Neural crest cell (in vitro differentiated cells): ENCODE measurements at regions not wholly inside any gene's neighbourhood (a gene's known extent, or its start where the extent isn't known, plus 50 kb on each side); places are given as distances from the start of the nearest gene placed in this dataset.
A peak's percentile ranks its signal among the peaks of the same experiment; 100 is the strongest.
"Not testable (repeated sequence)": the region's sequence is repeated elsewhere in the genome, so short reads cannot be mapped to it uniquely, and the experiment has no call there.

Source experiments
- DNase-seq: peaks from one replicate; pipeline ENCODE4 v3.0.0; 2021; ENCODE audit warnings: low read depth, mixed read lengths, low spot score
- H3K27ac Mint-ChIP-seq: one replicate; pipeline ENCODE4 v1.8.0; 2021; ENCODE audit warnings: mild to moderate bottlenecking, mixed read lengths; ENCODE audit not compliant: unreplicated experiment
- H3K27me3 Mint-ChIP-seq: 2 replicates; pipeline ENCODE4 v1.8.0; 2021; ENCODE audit warnings: low read depth, mild to moderate bottlenecking, mixed read lengths
- H3K36me3 Mint-ChIP-seq: 2 replicates; pipeline ENCODE4 v1.8.0; 2021; ENCODE audit warnings: low read depth, mild to moderate bottlenecking, mixed read lengths
- H3K4me1 Mint-ChIP-seq: 2 replicates; pipeline ENCODE4 v1.8.0; 2021; ENCODE audit warnings: mixed read lengths
- H3K4me3 Mint-ChIP-seq: one replicate; pipeline ENCODE4 v1.8.0; 2021; ENCODE audit warnings: mild to moderate bottlenecking, mixed read lengths
- H3K9me3 Mint-ChIP-seq: 2 replicates; pipeline ENCODE4 v1.8.0; 2021; ENCODE audit warnings: mixed read lengths
- TF ChIP-seq, protein P1 (sequence below): fragments of 200-600 bp; sonication (generic); conservative IDR thresholded peaks from 2 replicates; pipeline ENCODE4 v1.5.0; 2021; ENCODE audit warnings: antibody characterized with exemption, mild to moderate bottlenecking

DNA sequence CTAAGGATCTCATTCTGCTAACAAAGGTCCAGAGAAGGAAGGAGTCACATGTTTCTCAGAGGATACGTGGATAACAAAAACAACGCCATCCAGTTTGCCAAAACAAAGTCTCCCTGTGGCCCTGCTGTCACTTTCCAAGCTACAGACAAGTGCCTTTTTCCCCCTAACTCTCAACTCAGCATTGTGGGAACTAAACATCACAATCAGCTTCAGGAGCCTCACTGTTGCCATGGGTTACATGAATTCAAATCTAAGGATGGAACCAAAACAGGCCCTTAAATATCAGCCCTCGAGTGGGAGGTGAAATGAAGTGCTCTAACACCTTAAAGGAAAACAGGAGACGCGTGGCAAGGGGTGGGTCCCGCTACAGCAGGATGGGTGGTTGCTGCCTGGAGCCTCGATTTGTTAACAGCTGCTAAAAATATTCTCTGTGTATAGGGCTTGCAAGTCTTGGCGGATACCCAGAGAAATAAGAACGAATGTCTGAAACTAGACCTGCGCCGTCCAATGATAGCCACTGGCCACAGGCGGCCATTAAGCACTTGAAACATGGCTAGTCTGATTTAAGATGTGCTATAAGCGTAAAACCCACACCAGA is 66.4 kb upstream of the SOD1 start:
- H3K9me3 Mint-ChIP-seq = no peaks in the 10 kb centered on the region
- no peaks in the 10 kb centered on the region for H3K36me3 Mint-ChIP-seq
- H3K4me3 Mint-ChIP-seq = no peak overlapping the region
- TF ChIP-seq, protein P1, sequence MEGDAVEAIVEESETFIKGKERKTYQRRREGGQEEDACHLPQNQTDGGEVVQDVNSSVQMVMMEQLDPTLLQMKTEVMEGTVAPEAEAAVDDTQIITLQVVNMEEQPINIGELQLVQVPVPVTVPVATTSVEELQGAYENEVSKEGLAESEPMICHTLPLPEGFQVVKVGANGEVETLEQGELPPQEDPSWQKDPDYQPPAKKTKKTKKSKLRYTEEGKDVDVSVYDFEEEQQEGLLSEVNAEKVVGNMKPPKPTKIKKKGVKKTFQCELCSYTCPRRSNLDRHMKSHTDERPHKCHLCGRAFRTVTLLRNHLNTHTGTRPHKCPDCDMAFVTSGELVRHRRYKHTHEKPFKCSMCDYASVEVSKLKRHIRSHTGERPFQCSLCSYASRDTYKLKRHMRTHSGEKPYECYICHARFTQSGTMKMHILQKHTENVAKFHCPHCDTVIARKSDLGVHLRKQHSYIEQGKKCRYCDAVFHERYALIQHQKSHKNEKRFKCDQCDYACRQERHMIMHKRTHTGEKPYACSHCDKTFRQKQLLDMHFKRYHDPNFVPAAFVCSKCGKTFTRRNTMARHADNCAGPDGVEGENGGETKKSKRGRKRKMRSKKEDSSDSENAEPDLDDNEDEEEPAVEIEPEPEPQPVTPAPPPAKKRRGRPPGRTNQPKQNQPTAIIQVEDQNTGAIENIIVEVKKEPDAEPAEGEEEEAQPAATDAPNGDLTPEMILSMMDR = no peak
- peaks cover 22% of the 10 kb centered on the region for H3K4me1 Mint-ChIP-seq
- peak overlapping the region; percentile 62 for H3K27ac Mint-ChIP-seq
- H3K27me3 Mint-ChIP-seq = no peaks in the 10 kb centered on the region
- no peak for DNase-seq

DNA sequence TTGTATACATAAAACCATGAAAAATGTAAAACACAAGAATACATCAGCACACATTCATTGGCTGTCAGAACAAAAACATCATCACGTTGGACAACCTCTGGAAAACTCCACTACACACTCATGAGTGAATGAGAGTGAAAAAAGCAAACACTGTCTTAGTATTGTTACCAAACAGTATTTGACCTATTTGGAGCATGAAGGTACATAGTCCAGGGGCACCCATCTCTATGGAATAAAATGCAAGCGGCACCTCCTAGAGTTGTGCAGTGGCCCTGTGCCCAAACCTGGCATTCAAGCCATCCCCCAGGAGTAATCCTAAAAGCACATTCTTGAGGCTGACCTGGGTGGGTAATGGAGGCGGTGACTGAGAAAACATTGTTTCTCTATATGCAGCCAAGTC is 67.0 kb upstream of the SOD1 start:
- no peaks in the 10 kb centered on the region for H3K27me3 Mint-ChIP-seq

DNA sequence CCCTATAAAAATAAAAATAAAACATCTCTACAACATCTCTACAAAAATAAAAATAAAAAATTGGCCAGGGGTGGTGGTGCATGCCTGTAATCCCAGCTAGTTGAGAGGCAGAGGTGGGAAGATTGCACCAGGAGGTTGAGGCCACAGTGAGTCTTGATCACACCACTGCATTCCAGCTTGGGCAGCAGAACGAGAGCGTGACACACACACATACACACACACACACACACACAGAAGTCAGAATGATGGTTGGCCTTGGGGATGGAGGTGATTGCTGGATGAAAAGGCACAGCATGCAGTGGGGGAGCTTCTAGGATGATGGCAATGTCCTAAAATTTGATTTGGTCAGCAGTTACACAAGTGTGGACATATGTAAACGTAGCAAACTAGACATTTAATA is 69.7 kb upstream of the SOD1 start:
- H3K36me3 Mint-ChIP-seq = no peaks in the 10 kb centered on the region
- no peaks in the 10 kb centered on the region for H3K9me3 Mint-ChIP-seq
- H3K27me3 Mint-ChIP-seq = no peaks in the 10 kb centered on the region
- no peak overlapping the region for H3K4me3 Mint-ChIP-seq
- DNase-seq = no peak
- no peak overlapping the region for H3K27ac Mint-ChIP-seq
- TF ChIP-seq, protein P1 = no peak
- H3K4me1 Mint-ChIP-seq = peaks cover 22% of the 10 kb centered on the region

More for the DNA sequence above, 67.0 kb upstream of the SOD1 start:
- no peak for DNase-seq
- Mint-ChIP-seq H3K4me1 (peaks cover 22% of the 10 kb centered on the region), H3K9me3 (no peaks in the 10 kb centered on the region), H3K36me3 (no peaks in the 10 kb centered on the region), H3K27ac (no peak overlapping the region), H3K4me3 (no peak overlapping the region)
- TF ChIP-seq, protein P1 = no peak

DNA sequence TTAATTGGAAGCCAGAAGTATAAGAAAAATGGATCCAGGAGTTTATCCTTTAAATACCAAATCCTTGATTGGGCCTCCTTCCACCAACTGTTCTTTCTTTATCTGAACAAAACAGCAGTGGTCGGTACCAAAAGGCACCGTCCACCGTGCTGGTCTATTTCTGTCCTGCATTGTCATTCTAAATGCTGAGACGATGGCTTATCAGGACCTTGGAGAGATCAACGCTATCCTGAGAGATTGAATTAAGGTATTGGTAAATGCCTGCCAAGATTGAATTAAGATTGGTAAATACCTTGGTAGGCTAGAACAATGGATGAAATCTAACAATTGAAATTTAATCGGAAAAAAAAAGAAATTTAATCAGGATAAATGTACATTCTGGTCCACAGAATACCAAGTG is 73.4 kb upstream of the SOD1 start:
- peaks cover 27% of the 10 kb centered on the region for H3K4me1 Mint-ChIP-seq
- DNase-seq = no peak
- TF ChIP-seq, protein P1 = no peak
- H3K27ac Mint-ChIP-seq = no peak overlapping the region
- H3K36me3 Mint-ChIP-seq = no peaks in the 10 kb centered on the region
- H3K4me3 Mint-ChIP-seq = no peak overlapping the region
- no peaks in the 10 kb centered on the region for H3K27me3 Mint-ChIP-seq
- no peaks in the 10 kb centered on the region for H3K9me3 Mint-ChIP-seq

DNA sequence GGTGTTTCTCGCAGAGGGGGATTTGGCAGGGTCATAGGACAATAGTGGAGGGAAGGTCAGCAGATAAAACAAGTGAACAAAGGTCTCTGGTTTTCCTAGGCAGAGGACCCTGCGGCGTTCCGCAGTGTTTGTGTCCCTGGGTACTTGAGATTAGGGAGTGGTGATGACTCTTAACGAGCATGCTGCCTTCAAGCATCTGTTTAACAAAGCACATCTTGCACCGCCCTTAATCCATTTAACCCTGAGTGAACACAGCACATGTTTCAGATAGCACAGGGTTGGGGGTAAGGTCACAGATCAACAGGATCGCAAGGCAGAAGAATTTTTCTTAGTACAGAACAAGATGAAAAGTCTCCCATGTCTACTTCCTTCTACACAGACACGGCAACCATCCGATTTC is 75.6 kb upstream of the SOD1 start:
- not testable (repeated sequence) for H3K9me3 Mint-ChIP-seq, H3K27ac Mint-ChIP-seq, DNase-seq, H3K4me3 Mint-ChIP-seq, H3K36me3 Mint-ChIP-seq, H3K27me3 Mint-ChIP-seq
- peaks cover 33% of the 10 kb centered on the region for H3K4me1 Mint-ChIP-seq

DNA sequence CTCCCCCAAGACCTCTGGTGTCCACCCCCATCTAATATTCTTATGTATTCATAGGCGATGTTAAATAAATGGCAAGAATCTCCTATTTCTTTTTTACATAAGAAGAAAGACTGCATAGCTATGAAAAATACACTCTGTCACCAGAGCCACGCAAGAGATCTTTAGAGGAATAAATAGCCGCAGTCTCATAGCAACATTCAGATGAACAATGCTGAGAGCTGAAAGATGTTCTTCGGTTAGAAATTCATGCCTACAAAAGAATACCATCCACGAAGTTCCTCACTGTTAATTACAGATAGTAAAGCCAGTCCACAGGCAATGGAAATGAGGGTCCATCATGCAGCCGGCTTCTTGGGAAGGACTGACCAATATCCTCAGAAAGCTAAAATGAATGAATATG is 76.0 kb upstream of the SOD1 start:
- no peaks in the 10 kb centered on the region for H3K36me3 Mint-ChIP-seq
- H3K4me3 Mint-ChIP-seq = no peak overlapping the region

More for the DNA sequence above, 76.0 kb upstream of the SOD1 start:
- no peak for DNase-seq
- no peaks in the 10 kb centered on the region for H3K27me3 Mint-ChIP-seq
- H3K9me3 Mint-ChIP-seq = no peaks in the 10 kb centered on the region
- TF ChIP-seq, protein P1 = no peak
- H3K4me1 Mint-ChIP-seq = peaks cover 35% of the 10 kb centered on the region
- no peak overlapping the region for H3K27ac Mint-ChIP-seq
